HG02885 (cell line): ENCODE measurements at regions not wholly inside any gene's neighbourhood (a gene's known extent, or its start where the extent isn't known, plus 50 kb on each side); places are given as distances from the start of the nearest gene placed in this dataset.
"Not testable (repeated sequence)": the region's sequence is repeated elsewhere in the genome, so short reads cannot be mapped to it uniquely, and the experiment has no call there.

ENCODE experiments used
- ATAC-seq: cut with Tn5 transposase; IDR thresholded peaks from one replicate; pipeline ENCODE4 v1.9.1; 2021; ENCODE audit warnings: mild to moderate bottlenecking; ENCODE audit not compliant: unreplicated experiment, poor library complexity

- no peak for ATAC-seq
These were observed 683.8 kb downstream of the DIPK2A start for GRCh38 chr3:144655423-144655822.

DNA sequence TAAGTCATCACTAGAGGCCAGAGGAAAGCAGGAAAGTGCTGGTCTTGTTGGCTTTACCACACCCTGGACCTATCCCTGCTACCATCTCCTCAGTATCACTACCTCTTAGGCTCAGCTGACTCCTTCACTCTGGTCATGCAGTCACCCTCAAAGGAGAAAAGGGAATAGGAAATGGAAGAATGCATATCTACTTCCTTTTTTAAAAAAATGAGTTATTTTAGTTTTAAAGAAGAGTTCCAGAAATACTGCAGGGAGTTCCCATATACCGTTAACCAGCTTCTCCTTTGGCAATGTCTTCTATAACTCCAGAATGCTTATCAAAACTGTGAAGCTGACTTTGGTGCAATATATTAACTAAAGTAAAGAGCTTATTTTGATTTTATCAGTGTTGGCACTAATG lies 688.6 kb downstream of the DIPK2A start:
- no peak for ATAC-seq

DNA sequence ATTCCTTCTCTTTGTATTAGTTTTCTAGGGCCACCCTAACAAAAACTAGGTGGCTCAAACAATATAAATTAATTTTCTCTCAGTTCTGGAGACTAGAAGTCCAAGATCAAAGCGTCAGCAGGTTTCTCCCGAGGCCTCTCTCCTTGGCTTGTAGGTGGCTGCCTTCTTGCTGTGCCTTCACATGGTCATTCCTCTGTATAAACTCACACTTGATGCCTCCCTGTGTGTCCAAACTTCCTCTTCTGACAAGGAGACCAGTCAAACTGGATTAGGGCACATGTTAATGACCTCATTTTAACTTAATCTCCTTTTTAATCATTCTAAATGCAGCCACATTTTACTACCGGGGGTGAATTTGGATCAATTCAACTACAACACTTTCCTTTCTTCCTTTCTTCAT lies 691.1 kb downstream of the DIPK2A start:
- ATAC-seq, result no peak

DNA sequence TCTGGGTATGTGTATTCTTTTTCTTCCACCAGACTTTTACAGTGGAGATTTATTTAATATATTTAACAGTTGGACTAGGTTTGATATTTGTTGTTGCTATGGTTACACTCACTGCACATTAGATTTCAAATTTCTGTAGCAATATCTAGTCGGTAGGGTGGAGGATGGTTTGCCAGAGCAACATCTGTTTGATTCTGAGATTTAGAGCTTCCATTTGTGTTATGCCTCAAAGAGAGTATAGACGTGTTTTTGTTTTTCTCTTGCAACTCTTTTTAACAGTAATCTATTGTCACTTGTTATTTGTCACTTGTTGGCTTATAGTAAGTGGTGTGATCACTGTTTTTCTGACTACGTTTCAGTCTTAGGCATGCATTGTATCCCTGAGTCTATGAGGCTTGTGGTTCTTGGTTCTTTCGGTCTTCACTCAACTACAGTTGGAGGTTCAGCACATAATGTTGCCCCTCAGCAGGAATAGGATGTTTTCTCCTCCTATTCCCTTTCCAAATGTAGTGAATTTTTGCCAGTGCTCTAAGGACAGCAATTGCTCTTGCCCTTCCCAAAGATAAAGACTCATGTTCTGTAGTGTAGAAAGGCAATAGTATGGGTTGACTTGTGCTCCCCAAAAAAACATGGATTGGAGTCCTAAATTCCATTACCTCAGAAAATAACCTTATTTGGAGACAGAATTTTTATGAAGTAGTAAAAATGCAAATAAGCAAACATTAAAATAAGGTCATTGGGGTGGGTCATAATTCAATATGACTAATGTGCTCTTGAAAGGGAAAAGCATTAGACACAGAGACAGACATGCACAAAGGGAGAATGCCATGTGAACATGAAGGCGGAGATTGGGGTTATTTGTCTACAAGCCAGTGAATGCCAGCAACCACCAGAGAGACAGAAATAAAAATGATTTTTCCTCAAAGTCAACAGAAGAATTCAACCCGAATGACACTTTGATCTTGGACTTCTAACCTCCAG lies 692.1 kb downstream of the DIPK2A start:
- no peak for ATAC-seq

DNA sequence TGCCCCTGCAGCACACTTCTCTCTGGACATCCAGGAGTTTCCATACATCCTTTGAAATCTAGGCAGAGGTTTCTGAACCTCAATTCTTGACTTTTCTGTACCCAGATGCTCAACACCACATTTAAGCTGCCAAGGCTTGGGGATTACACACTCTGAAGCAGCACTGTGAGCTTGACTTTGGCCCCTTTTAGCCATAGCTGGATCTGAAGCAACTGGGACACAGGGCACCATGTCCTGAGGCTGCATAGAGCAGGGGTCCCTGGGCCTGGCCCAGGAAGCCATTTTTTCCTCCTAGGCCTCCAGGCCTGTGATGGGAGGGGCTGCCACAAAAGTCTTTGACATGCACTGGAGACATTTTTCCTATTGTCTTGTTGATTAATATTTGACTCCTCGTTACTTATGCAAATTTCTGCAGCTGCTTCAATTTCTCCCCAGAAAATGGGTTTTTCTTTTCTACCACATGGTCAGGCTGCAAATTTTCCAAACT lies 694.0 kb downstream of the DIPK2A start:
- ATAC-seq, result no peak

DNA sequence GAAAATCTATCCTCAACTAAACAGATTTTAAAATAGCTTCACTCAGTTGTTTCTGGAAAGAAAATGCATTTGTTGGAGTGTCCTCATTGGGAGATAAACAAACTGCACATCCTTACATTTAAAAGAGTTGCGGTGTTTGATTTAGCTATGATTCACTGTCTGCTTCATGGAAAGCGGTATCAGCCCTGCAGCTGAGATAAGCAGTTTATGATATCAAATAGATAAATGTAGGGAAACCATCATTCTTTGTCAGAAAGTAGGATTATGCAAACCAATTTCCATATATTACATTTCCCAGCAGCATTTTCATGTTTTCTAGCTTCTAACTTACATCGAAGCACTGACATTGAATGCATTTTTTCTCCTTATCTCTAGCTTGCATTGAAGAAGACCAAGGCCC lies 698.9 kb downstream of the DIPK2A start:
- no peak for ATAC-seq

DNA sequence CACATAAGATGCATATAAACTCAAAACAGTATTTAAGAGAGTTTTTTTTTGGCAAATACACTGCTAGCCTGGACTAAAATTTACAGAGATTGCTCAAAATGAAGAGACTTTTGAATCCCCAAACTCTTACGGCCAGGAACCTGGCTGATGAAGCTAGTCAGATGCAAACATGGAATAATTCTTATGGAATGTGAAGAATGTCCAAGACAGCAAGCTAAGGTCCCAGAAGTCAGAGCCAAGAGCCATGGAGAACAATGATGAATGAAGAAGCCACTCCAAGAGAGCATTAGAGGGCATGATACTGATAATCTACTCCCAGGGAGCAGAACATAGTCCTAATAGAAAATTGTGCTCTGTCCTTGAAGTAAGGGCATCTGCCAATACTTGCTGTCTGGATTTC lies 705.5 kb downstream of the DIPK2A start:
- ATAC-seq, result no peak

DNA sequence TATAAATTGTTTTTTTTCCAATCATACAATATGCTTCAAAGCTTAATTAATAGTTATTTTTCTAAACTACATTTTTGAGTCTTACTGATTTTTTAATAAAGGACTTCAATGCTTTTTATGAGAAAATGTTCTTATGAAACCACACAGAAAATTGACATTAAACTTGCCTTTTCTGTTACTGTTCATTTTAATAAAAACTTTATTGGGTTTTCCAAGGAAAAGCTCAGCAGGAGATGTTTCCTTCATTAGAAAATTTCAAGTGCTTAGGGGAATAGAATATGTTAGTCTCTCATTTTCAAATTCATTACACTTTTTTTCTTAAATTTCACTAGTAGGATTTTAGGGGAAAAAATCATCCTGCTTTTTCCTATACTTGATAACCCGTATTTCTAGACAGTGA lies 711.4 kb downstream of the DIPK2A start:
- ATAC-seq, result no peak

- no peak for ATAC-seq
These were observed 716.2 kb downstream of the DIPK2A start for GRCh38 chr3:144687862-144688261.

GRCh38 chr3:144692488-144692887 lies 720.9 kb downstream of the DIPK2A start:
- ATAC-seq, result no peak

DNA sequence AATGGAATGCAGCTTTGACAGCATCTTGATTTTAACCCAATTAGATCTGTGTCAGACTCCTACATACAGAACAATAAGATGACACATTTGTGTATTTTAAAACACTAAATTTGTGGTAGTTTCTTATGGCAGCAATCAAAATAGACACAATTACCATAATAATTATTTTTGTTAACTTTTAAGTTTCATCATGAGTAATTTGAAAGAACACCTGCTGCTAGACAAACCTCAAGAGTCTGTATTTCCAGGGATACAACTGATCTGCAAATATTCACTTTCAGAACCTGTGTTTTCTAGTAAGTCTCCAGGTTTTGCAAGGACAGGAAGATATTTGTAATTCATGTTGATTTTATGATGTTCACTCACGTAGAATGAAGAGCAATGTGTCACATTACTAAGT lies 736.8 kb downstream of the DIPK2A start:
- ATAC-seq, result peak; percentile 61

GRCh38 chr3:144737281-144737680 lies 765.7 kb downstream of the DIPK2A start:
- no peak for ATAC-seq

GRCh38 chr3:144743225-144743668 lies 771.6 kb downstream of the DIPK2A start:
- ATAC-seq, result no peak

- no peak for ATAC-seq
These were observed 772.9 kb downstream of the DIPK2A start for GRCh38 chr3:144744473-144744872.

- ATAC-seq, result no peak
These were observed 775.0 kb downstream of the DIPK2A start for GRCh38 chr3:144746631-144747030.

GRCh38 chr3:144749536-144750253 lies 778.1 kb downstream of the DIPK2A start:
- not testable (repeated sequence) for ATAC-seq

DNA sequence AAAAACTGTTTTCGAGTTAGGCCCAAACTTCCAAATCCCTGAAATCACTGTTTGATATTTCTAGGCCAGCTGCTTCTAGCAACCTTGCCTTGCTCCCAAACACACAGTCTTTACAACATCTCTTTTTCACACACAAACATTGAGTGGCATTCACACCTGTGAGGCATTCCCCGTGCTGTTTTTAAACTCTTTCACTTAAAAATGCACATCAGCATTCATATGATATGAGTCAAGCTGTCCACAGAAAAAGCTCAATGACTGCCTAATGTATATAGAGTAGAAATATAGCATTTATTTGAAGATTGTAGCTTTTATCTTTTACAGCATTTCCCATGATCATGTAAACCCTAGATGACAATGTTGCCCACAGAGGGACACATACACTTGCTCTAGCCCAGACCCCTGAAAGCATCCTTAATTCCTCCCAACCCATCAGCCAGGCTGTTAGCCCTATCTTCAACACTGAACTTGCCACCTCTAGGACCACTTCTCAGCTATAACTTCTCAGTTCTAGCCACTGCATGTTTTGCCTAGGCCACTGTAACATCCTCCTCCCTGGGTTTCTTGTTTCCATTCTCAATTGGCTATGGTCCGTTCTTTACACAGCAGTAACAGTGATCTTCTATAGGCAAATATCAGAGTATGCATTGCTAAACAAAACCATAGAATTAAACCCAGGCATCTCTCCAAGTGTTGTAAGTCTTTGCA lies 782.6 kb downstream of the DIPK2A start:
- ATAC-seq, result no peak

GRCh38 chr3:144756704-144757440 lies 785.2 kb downstream of the DIPK2A start:
- no peak for ATAC-seq

- peak; percentile 52 for ATAC-seq
These were observed 789.2 kb downstream of the DIPK2A start for GRCh38 chr3:144760831-144761230.

GRCh38 chr3:144762091-144762490 lies 790.5 kb downstream of the DIPK2A start:
- ATAC-seq, result no peak
